Pancreas (tissue), 10 donors: ENCODE measurements at regions not wholly inside any gene's neighbourhood (a gene's known extent, or its start where the extent isn't known, plus 50 kb on each side); places are given as distances from the start of the nearest gene placed in this dataset.

Source experiments
- ATAC-seq, 4 donors: fragments of 200-7000 bp; cut with Tn5 transposase; one replicate each; pipeline versions ENCODE4 v1.8.0 to v1.9.1; 2020; ENCODE audit warnings: mild to moderate bottlenecking in 4 of 4, moderate library complexity in 4 of 4
- DNase-seq, 6 donors: peaks; one replicate each; pipeline ENCODE4 v3.0.0-alpha.2; 2020
- FAIRE-seq: peaks from 2 replicates; lab custom pipeline; 2012; peaks lifted over from hg19 to GRCh38; lab: Jason Lieb, UNC
- H3K27ac ChIP-seq, 4 donors: fragments of 200-600 bp; sonication (generic); 1 replicate in 3 of 4; 2 replicates in 1 of 4; pipeline versions ENCODE4 v1.5.0 to v1.8.0; 2020
- H3K27me3 ChIP-seq, 4 donors: fragments of 200-600 bp; one replicate each; pipeline ENCODE4 v1.8.0; 2021
- H3K36me3 ChIP-seq, 3 donors: fragments of 200-600 bp; sonication (generic) in 1 of 3; one replicate each; pipeline versions ENCODE4 v1.5.0 to v1.8.0; 2020 to 2021
- H3K4me1 ChIP-seq, 3 donors: fragments of 200-600 bp; one replicate each; pipeline ENCODE4 v1.8.0; 2021
- H3K4me3 ChIP-seq, 4 donors: fragments of 200-600 bp; sonication (generic) in 2 of 4; one replicate each; pipeline versions ENCODE4 v1.5.0 to v1.8.0; 2020 to 2021
- H3K9me3 ChIP-seq, 4 donors: fragments of 200-600 bp; one replicate each; pipeline ENCODE4 v1.8.0; 2021
- CTCF ChIP-seq, 4 donors: fragments of 200-600 bp; sonication (generic) in 3 of 4; IDR thresholded peaks; one replicate each; pipeline versions ENCODE4 v1.5.0 to v1.8.0; 2021; ENCODE audit warnings: antibody characterized with exemption in 4 of 4
- WGBS, 2 donors: extraction: QIAGEN DNeasy Blood & Tissue Kit; methylation state at CpG; one replicate each; pipeline ENCODE4 v1.1.7; 2013; 5-methylcytosine and 5-hydroxymethylcytosine counted together
- intact Hi-C, 3 donors: fragments of 100-400 bp; cut with DNase I; formaldehyde crosslinking; loops; one replicate each; pipeline versions ENCODE4 v1.11.1 to v1.14.2; 2022
- donor health status: healthy with polysubstance abuse.
- donor health status: DM: no; HTN: no; CAD: no; lungs with moderate emphysema.
- donor health status: DM: no; HTN: no; CAD: no.
- donor health status: control.
- donor health status: control.
- donor health status: Bipolar disorder and iron deficiency.
- donor health status: DM: yes; HTN: yes; CAD: no.
- donor health status: DM: no; HTN: no; CAD: no.
- donor health status: DM: no; HTN: no; CAD: no.
- donor health status: DM: yes; HTN: yes; CAD: no.

GRCh38 chr18:66440433-66440832, 163.5 kb downstream of the CDH19 start:
- 57 to 73% methylated on average over 6 of the region's 6 CpGs for WGBS, 2 donors

GRCh38 chr18:66439670-66440069, 164.2 kb downstream of the CDH19 start:
- H3K27me3 ChIP-seq = no peaks in the 10 kb centered on the region
- 76 to 84% methylated on average over 7 of the region's 7 CpGs for WGBS, 2 donors
- H3K27ac ChIP-seq = no peak overlapping the region
- H3K4me1 ChIP-seq = no peaks in the 10 kb centered on the region
- intact Hi-C loops = no loop called here
- H3K4me3 ChIP-seq = no peak overlapping the region
- H3K9me3 ChIP-seq = no peaks in the 10 kb centered on the region
- peak in 3 of 6 donors; percentile 8 to 43 (median 35) for DNase-seq
- FAIRE-seq = no peak
- TF ChIP-seq CTCF (IDR thresholded peaks at IDR 0.05) = no peak
- no peaks in the 10 kb centered on the region for H3K36me3 ChIP-seq
- ATAC-seq = no peak

More at GRCh38 chr18:66440433-66440832, 163.5 kb downstream of the CDH19 start:
- no peak overlapping the region for H3K4me3 ChIP-seq
- H3K9me3 ChIP-seq = no peaks in the 10 kb centered on the region
- no peak for ATAC-seq
- no peak for FAIRE-seq
- H3K27me3 ChIP-seq = no peaks in the 10 kb centered on the region
- peak in 3 of 6 donors; percentile 9 to 39 (median 33) for DNase-seq
- no peaks in the 10 kb centered on the region for H3K36me3 ChIP-seq
- no peak overlapping the region for H3K27ac ChIP-seq
- TF ChIP-seq CTCF (IDR thresholded peaks at IDR 0.05) = no peak
- intact Hi-C loops = no loop called here
- H3K4me1 ChIP-seq = no peaks in the 10 kb centered on the region

- DNase-seq (no peak), ATAC-seq (no peak), FAIRE-seq (no peak)
- TF ChIP-seq CTCF (IDR thresholded peaks at IDR 0.05) = no peak
- Histone ChIP-seq H3K9me3 (no peaks in the 10 kb centered on the region), H3K27ac (no peak overlapping the region), H3K36me3 (no peaks in the 10 kb centered on the region), H3K4me3 (no peak overlapping the region), H3K4me1 (no peaks in the 10 kb centered on the region), H3K27me3 (no peaks in the 10 kb centered on the region)
- intact Hi-C loops = no loop called here
- WGBS, 2 donors = 35 to 59% methylated on average over 1 of the region's 1 CpG
Observed at GRCh38 chr18:66438711-66439536, 165.0 kb downstream of the CDH19 start.

GRCh38 chr18:66432636-66433035, 171.3 kb downstream of the CDH19 start:
- WGBS, 2 donors = 48 to 64% methylated on average over 1 of the region's 1 CpG
- DNase-seq = no peak
- Histone ChIP-seq H3K4me1 (no peaks in the 10 kb centered on the region), H3K4me3 (no peak overlapping the region), H3K9me3 (no peaks in the 10 kb centered on the region), H3K27me3 (no peaks in the 10 kb centered on the region), H3K36me3 (no peaks in the 10 kb centered on the region), H3K27ac (no peak overlapping the region)
- TF ChIP-seq CTCF (IDR thresholded peaks at IDR 0.05) = no peak
- intact Hi-C loops = no loop called here
- ATAC-seq = no peak
- no peak for FAIRE-seq

- FAIRE-seq = no peak
- Histone ChIP-seq H3K4me1 (no peaks in the 10 kb centered on the region), H3K27me3 (no peaks in the 10 kb centered on the region), H3K36me3 (no peaks in the 10 kb centered on the region), H3K27ac (no peak overlapping the region), H3K9me3 (no peaks in the 10 kb centered on the region), H3K4me3 (no peak overlapping the region)
- intact Hi-C loops = no loop called here
- no peak for ATAC-seq
- DNase-seq = no peak
- TF ChIP-seq CTCF (IDR thresholded peaks at IDR 0.05) = no peak
- WGBS, 2 donors = 32 to 43% methylated on average over 1 of the region's 1 CpG
Observed at GRCh38 chr18:66428795-66429194, 175.1 kb downstream of the CDH19 start.
